ENCODE measurements at regions not wholly inside any gene's neighbourhood (a gene's known extent, or its start where the extent isn't known, plus 50 kb on each side); places are given as distances from the start of the nearest gene placed in this dataset.
"Not testable (repeated sequence)": the region's sequence is repeated elsewhere in the genome, so short reads cannot be mapped to it uniquely, and the experiment has no call there.

- not testable (repeated sequence) for DNase-seq (ENCODE audit: low spot score)
These were observed 176.0 kb downstream of the LACC1 start for GRCh38 chr13:44055681-44056080.

- DNase-seq (ENCODE audit: low spot score) = no peak
These were observed 178.4 kb downstream of the LACC1 start for GRCh38 chr13:44058067-44058466.

GRCh38 chr13:44058624-44059215, 179.0 kb downstream of the LACC1 start:
- no peak for DNase-seq (ENCODE audit: low spot score)

- DNase-seq (ENCODE audit: low spot score) = no peak
These were observed 182.2 kb downstream of the LACC1 start for GRCh38 chr13:44061876-44062275.

GRCh38 chr13:44063467-44063866, 183.8 kb downstream of the LACC1 start:
- no peak for DNase-seq (ENCODE audit: low spot score)

- DNase-seq (ENCODE audit: low spot score) = no peak
These were observed 184.2 kb downstream of the LACC1 start for GRCh38 chr13:44063881-44064280.

- DNase-seq (ENCODE audit: low spot score) = no peak
These were observed 184.7 kb downstream of the LACC1 start for GRCh38 chr13:44064357-44064756.

- no peak for DNase-seq (ENCODE audit: low spot score)
These were observed 188.5 kb downstream of the LACC1 start for GRCh38 chr13:44068169-44068568.

- peak; percentile 28 for DNase-seq (ENCODE audit: low spot score)
These were observed 189.0 kb downstream of the LACC1 start for GRCh38 chr13:44068737-44069136.

- DNase-seq (ENCODE audit: low spot score) = no peak
These were observed 192.8 kb downstream of the LACC1 start for GRCh38 chr13:44072536-44072935.

- no peak for DNase-seq (ENCODE audit: low spot score)
These were observed 194.9 kb downstream of the LACC1 start for GRCh38 chr13:44074611-44075010.

- no peak for DNase-seq (ENCODE audit: low spot score)
These were observed 195.4 kb downstream of the LACC1 start for GRCh38 chr13:44075113-44075512.

- no peak for DNase-seq (ENCODE audit: low spot score)
These were observed 199.2 kb downstream of the LACC1 start for GRCh38 chr13:44078806-44079376.

- DNase-seq (ENCODE audit: low spot score) = no peak
These were observed 199.9 kb downstream of the LACC1 start for GRCh38 chr13:44079413-44080205.

GRCh38 chr13:44084146-44084545, 204.4 kb downstream of the LACC1 start:
- DNase-seq (ENCODE audit: low spot score) = no peak

- no peak for DNase-seq (ENCODE audit: low spot score)
These were observed 206.7 kb downstream of the LACC1 start for GRCh38 chr13:44086389-44086788.

GRCh38 chr13:44088411-44088810, 208.7 kb downstream of the LACC1 start:
- DNase-seq (ENCODE audit: low spot score) = no peak

GRCh38 chr13:44088991-44089413, 209.3 kb downstream of the LACC1 start:
- no peak for DNase-seq (ENCODE audit: low spot score)

- DNase-seq (ENCODE audit: low spot score) = no peak
These were observed 209.7 kb downstream of the LACC1 start for GRCh38 chr13:44089452-44089851.

- no peak for DNase-seq (ENCODE audit: low spot score)
These were observed 212.6 kb downstream of the LACC1 start for GRCh38 chr13:44092078-44092970.

GRCh38 chr13:44093607-44094564, 214.2 kb downstream of the LACC1 start:
- DNase-seq (ENCODE audit: low spot score) = no peak

Data from kidney capillary endothelial cell (primary cell).